Glomerular endothelial cell (primary cell): ENCODE measurements at regions not wholly inside any gene's neighbourhood (a gene's known extent, or its start where the extent isn't known, plus 50 kb on each side); places are given as distances from the start of the nearest gene placed in this dataset.

Experiments used
- DNase-seq: peaks from one replicate; pipeline ENCODE4 v3.0.0-alpha.2; 2011; ENCODE audit warnings: low read depth, low spot score; ENCODE audit errors: extremely low read depth

DNA sequence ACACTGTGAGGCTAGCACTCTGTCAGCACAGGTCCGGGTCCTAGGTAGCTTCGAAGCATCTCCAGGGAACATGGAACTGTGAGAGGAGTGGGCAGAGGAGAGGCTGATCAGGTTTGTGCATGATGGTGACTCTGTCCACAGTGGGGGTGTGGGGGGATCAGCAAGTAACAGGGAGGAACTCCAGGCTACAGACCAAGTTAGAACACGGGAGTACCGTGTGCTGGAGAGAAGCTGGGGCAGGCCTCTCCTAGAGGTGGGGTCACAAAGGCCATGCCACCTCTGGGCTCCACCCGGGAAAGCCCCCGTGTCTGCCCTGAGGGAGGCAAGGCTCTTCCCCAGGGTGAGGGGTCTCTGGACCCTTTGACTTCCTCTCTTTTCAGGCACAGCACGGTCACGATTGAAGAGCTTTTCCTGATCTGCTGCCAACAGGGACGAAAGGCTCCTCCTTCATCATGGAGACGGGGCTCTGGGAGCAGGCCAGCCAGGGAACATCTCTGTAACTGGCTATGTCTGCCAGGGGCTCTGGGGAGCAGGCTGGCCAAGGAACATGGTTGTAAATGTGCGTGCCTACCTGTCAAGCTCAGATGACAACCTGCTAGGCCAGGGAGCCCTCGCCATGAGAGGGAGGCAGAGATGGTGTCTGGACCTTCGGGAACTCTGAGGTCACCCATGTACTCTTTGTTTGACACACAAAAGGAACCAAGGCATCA lies 1476.1 kb downstream of the BRD1 start:
- no peak for DNase-seq

DNA sequence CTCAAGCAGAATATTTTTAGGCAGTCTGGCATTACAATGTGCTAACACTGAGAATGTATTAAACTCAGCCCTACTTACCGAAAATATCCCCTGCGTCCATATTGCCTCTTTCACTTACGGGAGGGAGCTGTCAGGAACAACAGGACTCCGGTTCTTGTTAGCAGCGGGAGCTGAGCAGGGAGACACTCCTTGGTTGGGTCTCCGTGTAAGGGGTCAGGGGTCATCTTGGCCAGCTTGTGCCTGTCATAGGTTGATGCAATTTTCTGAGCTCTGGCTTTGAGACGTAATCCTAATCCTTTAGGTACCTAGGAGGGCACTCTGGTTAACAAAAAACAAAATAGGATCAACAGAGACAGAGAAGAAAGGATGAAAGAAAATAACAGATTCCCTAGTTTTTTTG lies 1477.2 kb downstream of the BRD1 start:
- DNase-seq, result no peak

DNA sequence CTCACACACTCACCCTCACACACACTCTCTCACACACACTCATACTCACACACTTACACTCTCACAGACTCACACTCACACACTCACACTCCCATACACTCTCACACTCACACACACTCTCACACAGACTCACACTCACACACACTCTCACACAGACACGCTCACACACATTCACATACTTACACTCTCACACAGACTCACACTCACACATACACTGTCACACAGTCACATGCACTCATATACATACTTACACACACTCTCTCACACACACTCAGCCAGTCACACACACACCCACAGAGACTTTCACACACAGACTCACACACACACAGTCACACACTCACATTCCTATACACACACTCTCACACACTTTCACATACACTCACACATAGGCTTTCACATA lies 1478.8 kb downstream of the BRD1 start:
- DNase-seq, result no peak

DNA sequence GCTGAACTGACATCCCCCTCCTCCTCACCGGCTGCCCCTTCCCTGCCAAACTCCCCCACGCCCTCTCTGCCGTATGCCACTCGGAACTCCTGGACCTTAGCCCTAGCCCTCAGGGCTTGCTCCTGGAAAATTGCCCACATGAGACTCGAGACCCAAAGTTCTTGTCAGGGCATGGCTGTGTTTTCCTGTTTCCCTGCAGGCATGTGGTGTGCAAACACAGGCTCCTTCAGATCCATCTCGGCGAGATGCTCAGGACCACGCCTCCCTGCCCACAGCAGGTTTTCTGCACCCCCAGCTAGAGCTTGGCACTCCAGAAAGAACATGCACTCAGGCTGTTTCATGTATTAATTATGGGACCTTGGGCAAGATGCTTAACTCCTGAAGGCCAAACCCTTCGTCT lies 1480.4 kb downstream of the BRD1 start:
- no peak for DNase-seq

DNA sequence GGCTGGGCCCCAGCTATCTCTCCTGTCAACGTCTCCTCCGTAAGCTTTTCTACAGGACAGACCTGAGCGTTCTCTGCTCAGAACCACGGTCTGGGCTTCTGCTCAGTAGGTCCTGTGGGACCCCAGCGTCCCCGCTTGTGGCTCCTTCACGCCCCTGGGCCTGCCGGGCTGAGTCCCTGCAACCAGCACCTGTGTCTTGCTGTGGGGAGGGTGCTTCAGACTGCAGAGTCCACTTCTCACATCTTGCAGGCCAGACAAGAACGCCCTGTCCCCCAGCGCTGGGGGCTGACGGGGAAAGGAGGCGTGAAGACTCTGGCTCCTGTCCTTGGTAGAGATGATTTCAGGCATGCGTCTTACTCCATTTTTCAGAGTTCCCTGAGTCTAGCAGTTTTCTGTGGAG lies 1480.8 kb downstream of the BRD1 start:
- DNase-seq, result no peak

DNA sequence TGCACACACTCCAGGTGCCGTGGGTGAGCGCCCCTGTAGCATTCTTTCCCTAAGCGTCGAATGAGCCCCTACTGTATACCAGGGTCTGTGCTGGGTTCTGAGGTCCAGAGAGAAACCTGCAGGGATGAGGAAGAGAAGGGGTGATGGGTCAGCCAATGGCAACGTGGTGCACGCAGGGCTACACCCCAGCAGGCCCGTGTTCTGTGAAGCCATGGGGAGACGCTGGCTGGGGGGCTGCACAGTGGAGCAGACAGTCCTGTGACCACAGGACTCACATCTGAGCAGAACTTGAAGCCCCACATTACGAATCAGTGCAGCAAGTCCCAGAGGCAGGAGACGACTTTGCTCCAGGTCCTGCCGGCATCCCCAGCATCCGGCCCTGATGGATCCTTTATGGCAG lies 1481.4 kb downstream of the BRD1 start:
- no peak for DNase-seq

DNA sequence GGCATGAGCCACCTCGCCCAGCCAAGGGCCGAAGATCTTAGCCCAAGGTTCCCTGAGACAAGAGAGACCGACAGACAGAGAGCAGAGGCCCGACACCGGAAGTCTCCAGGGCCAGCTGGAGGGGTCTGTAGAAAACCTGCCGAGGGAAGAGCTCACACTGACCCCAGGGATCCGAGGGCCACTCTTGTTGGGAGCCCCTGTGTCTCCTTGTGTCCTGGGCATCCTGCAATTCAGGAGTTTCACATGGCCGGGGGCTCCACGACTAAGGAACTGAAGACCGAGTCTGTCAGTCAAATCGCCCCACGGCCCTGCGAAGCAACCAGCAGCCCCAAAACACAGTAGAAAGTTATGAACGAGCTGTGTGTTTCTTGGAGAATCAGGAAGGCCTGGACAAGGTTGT lies 1482.0 kb downstream of the BRD1 start:
- DNase-seq, result no peak

DNA sequence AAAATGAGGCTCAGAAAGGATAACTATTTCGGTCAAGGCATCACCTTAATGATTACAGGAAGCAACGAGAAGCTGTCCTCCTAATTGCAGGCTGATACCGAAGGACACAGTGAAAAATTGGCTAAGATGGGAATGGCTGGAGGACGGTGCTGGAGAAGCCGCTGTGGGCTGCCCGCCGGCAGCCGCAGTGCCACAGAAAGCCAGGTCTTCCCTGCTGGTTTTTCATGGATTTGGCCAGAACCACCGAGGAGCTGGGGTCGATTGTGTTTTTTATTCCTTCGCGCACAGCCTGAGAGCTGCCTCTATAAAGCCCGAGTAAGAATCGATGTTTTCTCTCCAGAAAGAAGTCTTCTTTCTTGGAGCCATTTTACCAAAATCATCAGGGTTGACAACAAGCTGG lies 1484.2 kb downstream of the BRD1 start:
- no peak for DNase-seq

DNA sequence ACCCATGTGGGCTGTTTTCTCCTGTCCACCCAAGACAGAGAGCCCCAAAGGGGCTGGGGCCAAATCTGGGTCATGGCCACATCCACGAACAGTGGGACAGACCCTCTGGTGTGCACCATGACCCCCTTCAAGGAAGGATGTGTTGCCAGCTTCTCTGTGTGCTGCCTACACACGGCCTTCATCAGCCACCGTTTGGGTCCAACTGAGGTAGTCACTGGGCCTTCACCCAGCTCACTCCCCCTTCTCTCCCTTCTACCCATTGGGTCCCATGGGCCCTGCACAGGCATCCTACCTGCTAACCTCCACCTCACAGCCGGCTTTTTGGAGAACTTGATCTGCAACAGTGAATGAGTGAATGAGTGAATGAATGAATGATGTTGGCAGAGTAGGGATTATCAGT lies 1484.9 kb downstream of the BRD1 start:
- no peak for DNase-seq

DNA sequence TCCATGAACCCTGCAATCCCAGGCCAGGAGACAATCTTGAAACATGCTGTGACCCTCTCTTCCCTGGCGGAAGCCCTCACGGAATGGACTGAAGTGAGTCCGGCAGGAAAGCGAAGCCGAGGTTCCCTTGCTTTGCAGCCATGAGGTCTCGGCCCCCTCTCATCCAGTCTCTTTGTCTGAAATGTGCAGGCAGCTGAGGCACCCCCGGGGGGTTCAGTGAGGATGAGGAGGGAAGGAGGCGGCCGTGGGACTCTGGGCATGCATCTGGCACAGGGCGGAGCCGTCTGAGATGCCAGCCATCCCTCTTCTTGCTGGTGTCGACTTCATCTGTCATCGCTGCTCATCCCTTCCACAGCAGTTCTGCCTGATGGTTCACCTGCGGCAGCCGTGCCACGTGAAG lies 1485.7 kb downstream of the BRD1 start:
- DNase-seq, result no peak

DNA sequence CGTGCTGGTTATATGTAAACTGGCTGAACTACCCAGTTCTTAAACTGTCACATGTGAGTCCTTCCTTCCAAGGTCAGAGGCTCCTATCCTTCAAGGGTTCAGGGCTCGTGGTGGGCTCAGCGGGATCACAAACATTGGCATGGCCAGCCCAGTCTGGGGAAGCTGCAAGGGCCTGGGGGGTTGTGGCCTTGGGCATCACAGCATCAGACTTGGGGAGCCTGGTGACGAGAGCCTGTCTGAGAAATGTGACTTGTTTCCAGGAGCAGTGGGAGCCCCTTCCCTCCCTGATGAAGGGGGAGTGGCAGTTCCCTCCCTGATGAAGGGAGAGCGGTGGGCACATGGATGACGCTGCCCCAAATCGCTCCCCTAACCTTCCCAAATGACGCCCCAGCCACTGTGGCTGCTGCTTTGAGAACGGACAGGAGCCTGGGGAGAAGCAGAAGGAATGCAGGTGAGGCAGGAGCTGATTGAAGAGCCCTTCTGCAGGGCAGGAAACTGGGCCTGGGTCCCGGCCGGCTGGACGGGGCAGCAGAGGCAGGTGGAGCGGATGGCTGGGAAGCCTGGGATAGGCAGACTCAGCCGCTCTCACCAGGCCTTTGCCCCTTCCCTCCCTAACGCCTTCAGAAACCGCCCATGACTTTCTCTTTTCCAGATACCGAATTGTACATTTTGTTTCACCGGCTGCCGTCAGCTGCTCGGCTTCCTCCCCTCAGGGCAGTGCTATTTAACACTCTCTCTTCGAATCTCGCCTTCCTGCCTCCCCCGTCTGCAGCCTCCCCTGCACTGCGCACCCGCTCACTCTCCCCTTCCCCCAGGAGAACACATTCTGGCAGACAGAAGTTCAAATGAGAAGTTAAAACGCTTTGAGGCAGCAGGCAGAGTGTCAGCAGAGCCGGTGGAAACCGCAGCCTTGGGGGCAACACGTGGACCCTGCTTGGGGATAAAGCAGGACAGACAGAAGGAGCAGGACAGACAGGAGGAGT lies 1486.7 kb downstream of the BRD1 start:
- DNase-seq, result no peak

DNA sequence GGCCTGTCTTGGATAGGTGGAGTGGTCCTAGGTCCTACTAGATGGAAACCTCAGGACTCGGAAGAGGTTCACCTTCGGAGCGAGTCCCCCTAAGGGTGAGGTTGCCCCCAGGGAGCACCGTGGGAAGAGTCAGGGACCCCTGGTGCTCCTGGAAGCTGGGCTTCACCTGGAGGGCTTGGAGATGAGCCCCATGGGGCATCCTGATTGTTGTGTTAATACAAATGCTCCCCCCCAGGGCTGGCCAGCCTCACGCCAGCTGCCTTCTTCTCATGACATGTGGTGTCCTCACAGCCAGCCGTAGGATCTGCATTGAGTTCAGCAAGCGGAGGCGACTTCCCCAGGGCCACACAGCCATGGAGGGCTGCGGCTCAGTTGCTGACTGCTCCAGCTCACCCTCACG lies 1487.5 kb downstream of the BRD1 start:
- DNase-seq, result no peak

DNA sequence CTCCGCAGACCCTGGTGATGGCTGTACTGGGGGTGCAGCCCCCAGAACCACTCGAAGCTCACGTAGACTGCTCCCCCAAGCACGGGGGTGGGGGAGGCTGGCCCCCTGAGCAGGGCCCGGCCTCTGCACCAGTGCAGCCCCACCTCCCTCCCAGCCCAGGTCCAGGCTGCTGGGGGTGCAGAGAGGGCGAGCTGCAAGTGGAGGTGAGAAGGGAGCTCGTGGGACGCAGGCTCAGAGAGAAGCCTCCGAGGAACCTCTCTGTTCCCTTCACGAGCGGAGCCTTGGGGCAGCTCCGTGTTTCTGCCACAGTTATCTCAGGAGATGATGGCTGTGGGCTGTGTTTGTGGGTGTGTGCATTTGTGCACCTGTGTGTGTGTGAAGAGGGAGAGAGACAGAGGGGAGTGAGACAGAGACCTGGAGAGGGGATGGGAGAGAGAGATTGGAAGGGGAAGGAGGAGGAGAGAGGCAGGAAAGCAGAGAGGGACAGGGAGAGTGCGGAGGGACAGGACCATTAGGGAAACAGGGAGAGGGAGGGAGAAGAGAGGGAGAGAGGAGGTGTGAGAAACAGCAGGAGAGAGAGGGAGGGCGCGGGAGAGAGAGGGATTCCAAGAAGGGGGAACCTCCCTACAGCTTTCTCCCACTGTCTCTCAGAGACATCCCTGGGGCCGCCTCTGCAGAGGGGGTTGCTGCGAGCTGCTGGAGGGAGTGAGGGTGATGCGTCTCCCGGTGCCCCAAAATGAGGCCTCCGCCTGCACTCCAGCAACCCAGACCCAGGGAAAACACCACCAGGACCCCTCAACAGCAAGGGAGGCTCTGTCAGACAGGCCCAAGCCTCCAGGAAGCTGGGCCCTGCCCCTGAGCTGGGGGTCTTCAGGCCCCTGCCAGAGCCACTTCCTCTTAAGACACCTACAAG lies 1488.6 kb downstream of the BRD1 start:
- no peak for DNase-seq

DNA sequence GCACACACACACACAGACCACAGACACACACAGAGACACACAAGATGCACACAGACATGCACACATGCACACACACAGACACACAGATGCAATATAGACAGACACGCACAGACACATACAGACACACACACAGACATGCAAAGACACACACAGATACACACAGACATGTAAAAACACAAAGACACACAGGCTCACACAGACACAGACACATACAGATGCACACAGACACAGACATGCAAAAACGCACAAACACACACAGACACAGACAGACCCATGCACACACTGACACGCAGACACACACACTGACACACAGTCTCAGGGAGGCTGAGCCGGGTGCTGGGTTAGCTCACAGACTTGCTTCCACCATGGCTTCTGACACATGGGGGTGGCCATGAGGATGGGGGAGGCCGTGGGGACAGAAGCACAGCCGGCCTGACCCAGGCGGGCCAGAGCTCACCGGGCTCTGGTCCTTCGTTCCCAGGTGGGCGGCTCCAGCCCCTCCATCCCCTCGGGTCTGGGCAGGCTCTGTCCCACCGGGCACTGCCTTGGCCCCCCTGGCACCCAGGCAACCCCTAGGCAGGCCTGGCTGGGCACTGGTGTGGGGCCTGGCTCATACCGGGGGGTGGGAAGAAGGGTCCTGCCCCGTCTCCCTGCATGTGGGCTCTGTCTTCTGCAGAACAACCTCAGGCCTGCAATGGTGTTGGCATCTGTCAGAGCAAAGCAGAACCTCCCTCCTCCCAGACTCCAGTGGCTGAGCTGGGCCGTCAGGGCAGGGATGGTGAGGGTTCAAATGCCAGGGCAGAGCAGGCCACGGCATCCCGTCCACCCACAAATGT lies 1489.5 kb downstream of the BRD1 start:
- no peak for DNase-seq

DNA sequence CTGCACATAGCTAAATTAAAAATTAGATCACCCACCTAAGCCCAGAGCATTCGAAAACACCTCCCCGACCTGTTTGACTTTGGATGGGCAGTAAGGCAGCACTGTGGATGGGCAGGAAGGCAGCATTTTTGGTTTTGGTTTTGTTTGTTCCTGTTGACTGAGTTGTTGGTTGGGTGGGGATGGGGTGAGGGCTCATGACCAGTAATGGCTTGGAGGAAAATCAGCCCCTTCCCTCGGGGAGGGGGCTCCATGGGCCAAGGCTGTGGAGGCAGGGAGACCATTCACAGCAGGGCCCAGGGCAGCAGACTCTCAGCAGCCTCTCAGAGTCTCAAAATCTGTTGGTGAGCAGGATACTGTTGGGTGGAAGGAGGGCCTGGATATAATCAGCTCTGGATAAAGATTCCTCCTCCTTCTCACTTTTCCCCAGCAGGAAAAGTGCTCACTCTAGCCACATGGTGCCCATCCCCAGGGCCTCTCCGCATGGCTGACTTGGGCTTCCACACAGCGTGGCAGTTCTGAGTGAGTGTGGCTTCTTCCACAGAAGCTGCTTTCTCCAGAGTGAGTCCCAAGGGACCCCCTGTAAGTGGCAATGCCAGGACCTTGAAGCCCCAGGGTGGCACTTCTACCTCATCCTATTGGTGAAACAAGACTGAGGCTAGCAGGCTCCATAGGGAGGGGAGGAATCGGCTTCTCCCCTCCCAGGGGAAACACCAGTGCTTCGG lies 1491.2 kb downstream of the BRD1 start:
- no peak for DNase-seq

DNA sequence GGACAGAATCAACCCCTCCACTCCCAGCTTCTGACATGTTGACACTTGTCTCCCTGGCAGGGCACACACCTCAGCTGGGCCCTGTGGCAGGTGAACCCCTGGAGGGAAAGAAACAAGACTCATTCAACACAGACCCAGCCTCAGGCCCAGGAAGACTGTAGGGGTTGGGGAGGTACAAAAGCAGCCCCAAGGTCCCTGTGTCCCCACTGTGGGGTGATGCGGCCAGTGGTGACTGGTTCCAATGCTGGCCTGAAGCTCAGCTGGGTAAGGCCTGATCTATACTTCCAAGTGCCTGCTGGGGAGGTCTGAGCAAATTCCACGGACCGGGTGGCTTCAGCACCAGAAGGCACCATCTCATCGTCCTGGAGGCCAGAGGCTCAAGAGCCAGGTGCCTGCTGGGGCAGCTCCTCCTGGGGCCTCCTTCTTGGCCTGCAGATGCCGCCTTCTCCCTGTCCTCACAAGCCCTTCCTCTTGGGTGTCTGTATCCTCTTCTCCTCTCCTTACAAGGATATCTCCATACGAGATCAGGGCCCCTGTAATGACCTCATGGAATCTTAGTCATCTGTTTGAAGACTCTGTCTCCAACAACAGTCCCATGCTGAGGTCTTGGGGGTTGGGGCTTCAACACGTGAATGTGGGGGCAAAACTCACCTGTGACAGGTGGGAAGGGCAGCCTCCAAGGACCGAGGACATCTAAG lies 1492.1 kb downstream of the BRD1 start:
- no peak for DNase-seq

DNA sequence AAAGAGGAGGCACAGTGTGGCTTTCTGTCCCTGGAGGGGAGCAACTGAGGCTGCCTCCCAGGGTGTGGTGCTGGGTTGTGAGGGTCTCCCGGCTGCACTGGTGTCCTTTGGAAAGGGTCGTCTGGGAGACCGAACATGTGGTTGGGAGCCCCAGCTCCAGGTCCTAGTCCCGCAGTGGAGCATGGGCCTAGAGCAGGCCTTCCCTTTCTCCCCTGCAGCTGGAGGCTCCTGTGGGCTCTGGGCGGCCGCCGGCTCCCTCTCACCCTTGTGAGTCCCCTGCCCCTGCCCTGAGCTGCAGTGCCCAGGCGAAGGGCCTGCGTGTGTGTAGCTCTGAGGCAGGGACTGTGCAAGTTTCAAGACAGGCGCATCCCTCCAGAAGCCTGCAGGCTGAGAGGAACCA lies 1492.7 kb downstream of the BRD1 start:
- no peak for DNase-seq

DNA sequence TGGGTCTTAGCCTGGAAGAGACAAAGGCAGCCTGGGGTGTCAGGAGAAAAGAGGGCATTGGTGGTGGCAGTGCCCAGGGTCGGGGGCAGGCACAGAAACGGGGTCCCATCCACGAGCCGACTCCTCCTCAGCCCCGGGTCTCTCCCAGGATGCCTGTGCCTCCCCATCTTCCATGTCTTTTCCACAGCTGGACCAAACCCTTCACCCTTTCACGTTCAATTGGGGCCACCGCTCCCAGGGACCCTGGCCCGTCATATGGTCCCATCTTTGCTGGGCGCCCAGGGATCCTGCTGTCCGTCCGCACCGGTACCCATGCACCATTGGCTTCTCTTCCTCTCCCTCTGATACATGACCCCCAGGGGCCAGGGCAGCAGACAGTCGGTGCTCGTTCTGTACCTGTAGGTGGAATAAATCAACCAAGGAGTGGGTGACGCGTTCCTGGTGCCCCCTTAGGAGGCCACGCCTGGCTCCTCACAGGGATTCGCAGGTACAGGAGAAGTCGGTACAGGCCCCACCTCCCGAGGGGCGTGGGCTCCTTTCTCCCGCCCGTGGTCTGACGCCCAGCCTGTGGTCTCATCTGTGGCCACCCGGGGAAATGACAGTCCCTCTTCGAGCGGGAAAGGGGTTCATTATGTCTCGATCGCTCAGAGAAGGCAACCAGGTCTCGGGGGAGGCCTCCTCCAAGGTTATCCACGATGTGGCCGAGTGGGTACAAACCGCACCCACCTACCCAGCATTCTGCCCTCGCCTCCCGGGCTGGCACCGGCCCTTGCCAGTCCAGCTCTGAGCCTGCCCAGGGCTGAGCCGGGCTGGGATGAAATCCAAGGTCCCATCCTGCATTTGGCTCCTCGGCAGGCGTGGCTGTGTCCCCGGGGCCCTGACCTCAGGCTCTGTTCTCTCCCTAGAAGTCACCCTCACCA lies 1493.6 kb downstream of the BRD1 start:
- DNase-seq, result no peak
